Fibroblast of skin of right quadriceps (primary cell): ENCODE measurements at regions not wholly inside any gene's neighbourhood (a gene's known extent, or its start where the extent isn't known, plus 50 kb on each side); places are given as distances from the start of the nearest gene placed in this dataset.

ENCODE experiments used
- DNase-seq: peaks from one replicate; pipeline ENCODE4 v3.0.0-alpha.2; 2013

DNA sequence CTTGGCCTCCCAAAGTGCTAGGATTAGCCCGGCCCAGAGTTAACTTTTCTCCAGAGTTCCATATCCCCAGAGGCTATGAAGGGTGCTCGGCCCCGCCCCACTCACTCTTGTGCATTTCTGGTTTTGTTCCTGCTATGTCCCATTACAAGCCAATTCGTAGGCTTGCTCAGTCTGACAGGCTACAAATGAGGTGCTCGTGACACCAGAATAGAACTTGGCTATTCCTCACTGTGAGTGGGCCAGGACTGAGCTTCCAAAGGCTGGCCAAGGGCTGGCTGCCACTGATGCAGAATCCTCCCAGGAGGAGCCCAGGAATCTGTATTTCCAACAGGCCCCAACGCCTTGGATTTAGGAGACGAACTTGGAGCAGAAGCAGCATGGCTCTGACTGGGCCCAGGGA lies 282.7 kb upstream of the C2CD4B start:
- no peak for DNase-seq

DNA sequence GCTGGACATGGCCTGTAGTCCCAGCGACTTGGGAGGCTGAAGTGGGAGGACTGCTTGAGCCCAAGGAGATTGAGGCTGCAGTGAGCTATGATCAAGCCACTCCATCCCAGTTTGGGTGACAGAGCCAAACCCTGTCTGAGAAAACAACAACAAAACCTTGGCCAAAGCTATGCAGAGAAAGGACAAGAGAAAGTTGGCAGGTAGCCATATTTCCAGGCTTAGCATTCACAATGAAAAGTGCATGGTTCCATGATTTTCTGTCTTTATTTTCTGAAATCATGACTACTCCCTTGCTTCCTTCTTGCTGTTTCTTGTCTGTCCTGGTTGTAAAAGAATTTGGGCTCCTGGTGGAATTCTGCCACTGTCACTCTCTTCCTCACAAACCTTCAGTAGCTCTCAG lies 284.6 kb upstream of the C2CD4B start:
- no peak for DNase-seq

DNA sequence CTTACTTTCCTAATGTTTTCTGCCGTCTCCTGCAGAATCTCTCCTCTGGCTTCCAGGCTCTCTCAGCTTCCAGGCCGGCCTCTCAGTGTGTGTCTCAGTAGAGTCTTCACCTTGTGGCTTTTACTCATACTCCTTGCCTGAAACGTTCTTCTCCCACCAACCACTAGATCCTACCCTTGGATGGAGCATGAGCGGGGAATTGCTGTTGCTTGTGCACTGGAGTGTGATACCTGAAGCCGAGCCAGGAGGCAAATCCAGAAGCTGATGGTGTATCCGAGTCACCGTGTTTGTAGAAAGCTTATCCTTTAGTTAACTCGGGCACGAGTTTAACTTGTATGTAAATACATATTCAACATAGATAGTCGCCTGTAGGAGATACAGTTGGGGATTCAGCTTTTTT lies 285.0 kb upstream of the C2CD4B start:
- DNase-seq, result no peak

DNA sequence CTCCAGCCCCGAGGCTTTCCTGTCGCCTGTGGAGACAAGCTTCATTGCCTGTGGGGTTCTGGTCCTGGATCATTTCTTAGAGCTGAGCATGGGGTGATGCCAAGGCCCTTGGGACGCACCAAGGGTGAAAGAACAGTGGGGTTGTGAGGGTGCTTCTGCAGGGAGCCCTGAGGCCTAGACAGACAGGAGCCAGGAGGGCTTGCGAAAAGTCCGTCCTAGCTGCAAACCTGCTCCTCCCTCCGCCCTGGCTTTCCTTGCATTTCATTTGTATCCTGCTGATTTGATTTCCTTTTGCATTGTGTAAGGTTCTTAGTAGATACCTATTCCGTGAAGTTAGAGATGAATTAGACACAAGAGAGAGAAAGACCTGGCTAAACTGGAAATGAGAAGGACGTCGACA lies 286.9 kb upstream of the C2CD4B start:
- no peak for DNase-seq

DNA sequence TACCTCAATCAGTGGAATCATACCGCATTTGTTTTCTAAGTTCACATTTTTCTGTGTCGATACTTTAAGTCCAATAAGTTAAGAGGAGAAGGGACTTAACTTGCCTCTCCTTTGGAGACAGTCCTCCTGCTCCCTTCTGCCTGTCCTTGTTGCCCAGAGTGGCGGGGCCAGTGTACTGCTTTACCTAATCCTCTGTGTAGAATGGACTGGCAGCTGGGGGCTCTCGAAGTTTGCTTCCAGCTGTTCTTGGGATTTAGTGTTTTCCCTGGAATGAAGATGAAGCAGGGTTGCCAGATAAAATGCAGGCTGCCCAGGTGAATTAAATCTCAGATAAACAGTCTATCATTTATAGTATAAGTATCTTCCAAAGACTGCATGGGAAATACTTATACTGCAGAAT lies 287.6 kb upstream of the C2CD4B start:
- no peak for DNase-seq

DNA sequence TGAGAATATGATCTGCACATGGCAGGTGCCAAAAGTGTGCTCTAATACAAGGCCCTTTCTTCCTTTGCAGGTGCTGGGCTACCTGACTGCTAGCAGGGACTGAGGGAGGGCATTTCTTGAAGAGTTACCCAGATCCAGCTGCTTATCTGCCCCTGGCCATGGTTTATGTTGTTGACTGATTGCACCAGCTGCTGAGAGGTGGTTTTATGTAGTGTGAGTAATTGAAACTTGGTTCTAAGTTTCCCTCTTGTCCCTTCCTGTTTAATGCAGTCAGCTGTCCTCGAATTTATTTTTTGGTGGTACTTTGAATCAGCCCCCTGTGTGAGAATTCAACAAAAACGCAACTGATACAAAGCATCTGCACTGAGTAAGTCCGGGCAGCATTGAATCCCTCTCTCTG lies 288.3 kb upstream of the C2CD4B start:
- no peak for DNase-seq

DNA sequence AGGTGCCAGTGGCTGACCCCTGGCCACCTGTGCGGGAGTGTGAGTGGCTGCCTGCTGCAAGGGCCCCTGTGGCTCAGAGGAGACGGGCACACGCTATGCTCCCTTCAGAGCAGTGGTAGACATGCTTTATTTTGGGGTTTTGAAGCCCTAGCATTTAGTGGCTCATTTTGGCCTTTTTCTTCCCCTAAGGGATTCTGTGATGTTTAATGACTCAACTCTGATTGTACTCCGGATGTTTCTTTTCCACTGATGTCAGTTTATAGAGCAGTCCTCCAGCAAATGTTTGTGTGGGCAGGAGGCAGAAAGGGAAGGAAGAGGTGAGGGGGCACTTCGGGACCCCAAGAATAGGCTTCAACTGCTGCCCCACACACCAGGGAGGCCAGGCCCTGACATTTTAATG lies 288.9 kb upstream of the C2CD4B start:
- peak; percentile 71 for DNase-seq

DNA sequence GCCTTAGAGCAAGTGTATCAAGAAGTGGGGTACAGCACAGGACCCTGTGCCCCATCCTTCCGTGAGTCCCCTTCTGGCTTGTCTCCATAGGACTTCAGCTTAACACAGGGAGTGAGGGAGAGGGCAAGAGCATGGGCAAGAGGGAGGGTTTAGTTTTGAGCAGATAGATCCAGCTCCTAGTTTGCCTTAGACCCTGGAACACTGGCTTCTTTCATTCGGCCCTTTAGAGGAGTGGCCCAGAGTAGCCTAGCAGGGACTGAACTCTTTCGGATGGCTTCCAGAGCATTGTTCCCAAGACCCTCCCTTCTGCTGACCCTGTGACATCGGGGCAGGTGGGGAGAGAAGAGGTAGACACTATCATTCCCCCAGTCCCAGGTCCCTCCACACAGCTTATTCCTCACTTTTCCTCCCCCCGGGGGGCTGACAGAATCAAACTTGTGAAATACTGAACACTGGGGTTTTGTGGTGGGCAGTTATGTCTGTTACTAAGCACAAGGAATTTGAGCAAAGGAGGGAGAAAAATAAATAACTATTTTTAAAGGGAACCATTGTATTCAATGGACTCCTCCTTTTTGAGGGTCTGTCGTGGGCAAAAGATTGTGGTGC lies 289.6 kb upstream of the C2CD4B start:
- peak; percentile 70 for DNase-seq

DNA sequence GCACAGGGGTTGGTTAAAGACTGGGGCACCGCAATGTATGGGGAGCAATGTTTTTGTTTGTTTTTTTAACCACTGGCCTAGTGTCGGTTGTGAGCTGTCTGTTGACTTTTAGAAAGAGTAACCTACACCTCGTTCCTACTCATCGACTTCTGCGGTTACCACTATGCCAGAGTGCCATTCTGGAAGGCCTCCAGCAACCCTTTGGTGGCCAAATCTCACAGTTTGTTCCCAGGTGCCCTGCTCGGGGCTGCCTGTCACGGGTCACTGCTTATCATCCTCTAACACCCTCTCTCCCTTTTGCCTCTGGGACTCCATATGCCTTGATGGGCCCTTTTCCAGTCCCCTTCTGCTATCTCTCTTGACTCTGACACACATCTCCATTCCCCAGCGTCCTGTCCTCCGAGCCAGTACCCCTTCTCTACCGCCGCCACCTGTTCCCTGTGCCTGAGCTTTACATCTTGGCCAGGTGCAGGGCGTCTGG lies 290.4 kb upstream of the C2CD4B start:
- no peak for DNase-seq

DNA sequence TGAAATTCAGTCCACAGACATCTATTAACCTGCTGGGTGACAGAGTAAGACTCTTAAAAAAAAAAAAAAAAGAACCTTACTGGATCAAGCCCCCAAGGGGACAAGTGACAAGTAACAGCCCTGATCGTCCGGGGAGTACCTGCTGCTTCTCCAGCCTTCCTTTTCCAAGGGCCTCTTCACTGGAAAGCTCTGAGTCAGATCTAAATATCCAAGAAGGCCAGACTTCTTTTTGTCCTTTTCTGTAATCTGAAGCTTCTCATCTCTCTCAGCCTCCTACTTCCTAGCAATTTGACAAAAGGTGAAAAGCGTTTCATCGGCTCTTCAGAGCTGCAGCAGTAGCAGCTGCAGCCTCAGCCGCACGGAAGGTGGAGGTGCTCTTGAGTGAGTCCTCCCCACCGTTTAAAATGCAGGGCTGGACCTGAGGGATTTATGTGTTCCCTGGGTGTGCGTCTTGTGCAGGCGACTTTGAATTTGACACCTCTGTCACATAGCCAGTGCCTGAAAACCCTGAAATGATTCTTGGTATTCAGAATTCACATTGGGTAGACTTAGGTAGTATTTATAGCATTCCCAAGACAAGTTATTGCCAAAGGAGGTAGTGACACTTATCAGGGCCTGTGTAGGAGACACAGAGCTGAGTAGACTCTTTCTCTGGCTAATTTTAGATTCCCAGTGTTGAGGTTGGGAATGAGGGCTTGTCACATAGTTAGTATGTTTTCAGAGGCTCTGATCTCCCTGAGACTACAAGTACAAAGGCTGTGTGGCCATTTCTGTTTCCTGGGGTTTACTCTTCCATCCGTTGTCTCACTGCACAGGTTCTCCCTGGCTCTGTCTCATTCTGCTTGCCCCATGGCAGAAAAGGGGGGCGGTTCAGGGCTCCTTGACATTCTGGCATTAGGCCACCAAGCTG lies 291.2 kb upstream of the C2CD4B start:
- DNase-seq, result peak; percentile 52

DNA sequence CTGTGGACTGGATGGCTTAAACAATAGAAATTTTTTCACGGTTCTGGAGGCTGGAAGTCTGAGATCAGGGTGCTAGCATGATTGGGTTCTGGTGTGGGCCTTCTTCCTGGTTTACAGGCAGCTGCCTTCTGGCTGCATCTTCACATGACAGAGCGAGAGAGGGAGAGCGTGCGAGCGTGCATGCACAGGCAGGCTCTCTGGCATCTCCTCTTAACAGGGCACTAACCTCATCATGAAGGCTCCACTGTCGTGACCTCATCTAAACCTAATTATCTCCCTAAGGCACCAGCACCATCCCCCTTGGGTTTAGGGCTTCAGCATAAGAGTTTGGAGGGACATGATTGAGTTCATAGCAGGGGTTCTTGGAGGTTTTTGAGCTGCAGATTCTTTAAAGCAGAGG lies 292.0 kb upstream of the C2CD4B start:
- no peak for DNase-seq

DNA sequence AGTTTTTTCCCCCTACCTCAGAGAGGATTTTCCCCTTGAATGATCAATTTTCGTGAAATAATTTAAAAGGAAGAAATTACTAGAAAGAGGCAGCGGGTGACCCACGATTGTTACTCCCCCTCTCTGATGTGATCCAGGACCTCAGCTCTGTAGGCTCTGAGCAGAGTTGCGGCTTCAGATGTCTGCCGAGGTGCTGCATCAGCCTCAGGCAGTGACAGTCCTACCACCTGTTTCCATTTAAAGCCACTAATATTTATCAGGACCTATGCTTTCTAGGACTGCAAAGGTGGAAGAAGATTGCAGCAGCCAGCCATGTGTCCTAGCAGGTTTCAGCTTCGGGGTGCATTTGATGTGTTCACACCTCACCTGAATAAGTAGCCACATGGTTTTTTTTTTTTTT lies 294.8 kb upstream of the C2CD4B start:
- no peak for DNase-seq

DNA sequence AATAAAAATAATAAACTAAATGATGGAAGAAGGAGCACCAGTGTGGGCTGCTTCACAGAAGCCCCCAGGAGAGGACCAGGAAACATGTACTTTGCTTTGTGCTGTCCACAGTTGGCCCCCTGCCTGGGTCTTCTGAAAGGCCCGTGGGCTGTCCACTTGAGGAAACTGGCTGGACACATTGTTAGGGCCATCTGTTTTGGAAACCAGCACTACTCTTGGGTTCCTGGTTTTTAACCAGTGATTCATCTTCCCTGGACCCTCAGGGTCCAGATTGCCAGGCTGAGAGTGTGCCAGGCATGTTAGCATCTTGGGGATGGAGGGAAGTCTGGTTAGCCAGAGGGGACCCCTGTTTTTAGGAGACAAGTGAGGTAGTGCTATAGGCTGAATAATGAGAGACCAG lies 297.2 kb upstream of the C2CD4B start:
- DNase-seq, result no peak

DNA sequence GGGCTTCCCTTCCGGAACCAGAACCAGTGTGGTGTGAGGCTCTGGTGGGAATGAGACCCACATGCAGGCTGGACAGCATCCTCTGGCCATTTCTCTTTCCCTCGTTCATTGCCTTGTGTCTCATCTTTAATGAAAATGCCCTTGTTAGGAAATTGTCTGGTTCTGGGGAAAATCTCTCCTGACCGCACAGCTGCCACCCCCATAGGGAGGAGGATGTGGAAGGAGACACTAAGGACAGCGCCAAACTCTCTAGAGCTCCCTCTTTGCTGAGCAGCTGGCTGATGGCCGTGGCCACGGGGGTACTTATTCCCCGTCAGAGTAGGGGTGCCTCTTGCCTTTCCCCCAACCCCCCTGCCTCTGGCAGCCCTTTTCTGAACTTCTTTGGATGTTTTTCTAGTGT lies 297.6 kb upstream of the C2CD4B start:
- no peak for DNase-seq

DNA sequence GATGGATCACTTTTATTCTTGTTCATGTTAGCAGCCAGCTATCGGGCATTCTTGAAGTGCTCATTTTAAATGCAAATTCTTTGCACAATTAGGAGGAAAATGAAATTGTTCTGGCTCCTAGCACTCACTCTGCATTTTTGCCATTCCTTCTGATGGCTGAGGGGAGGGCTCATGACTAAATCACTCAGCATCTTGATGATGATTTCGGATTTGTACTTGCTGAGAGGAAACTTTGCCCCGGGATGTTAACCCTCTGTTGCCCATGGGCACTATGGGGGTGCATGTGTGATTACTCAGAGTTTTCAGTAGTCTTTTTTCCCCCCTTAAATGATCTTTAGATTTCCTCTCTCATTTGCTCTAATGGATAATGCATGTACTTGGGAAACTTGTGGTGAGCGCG lies 299.6 kb upstream of the C2CD4B start:
- peak; percentile 93 for DNase-seq

DNA sequence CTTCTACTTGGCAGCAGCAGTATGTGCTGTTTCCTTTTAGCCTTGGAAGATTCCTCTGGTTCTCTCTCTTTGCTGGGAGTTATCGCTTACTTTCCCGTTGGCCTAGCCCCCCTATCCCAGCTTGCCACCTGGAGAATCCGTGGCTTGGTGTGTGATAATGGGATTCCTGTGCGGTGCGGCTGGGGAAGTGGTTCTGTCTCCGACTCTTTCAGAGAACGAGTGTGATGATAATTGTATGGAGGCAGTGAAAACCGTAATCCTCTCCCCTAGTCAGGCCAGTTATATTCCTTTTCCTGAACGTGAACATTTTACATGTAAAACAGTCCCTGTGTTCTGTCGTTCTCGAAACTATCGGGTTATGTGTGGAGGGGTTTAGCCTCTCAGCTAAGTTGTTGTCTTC lies 300.1 kb upstream of the C2CD4B start:
- DNase-seq, result no peak

DNA sequence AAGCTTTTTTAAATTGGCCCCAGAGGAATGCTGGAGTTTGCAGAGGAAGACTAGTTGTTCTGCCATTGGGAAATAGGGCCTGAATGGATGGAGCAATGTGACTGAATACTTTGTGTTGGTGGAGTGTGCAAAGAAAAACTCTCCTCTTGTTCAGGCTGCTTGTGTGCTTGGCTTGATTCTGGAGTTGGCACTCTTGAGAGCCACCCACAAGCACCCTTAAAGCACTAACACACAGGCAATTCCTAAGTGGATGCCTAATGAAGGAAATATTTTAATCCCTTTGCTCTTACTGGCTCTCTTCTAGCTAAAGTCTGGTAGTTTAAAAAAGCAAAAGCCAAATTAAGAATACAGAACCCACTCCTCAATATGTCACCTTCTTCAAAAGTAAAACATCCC lies 304.4 kb upstream of the C2CD4B start:
- peak; percentile 63 for DNase-seq

DNA sequence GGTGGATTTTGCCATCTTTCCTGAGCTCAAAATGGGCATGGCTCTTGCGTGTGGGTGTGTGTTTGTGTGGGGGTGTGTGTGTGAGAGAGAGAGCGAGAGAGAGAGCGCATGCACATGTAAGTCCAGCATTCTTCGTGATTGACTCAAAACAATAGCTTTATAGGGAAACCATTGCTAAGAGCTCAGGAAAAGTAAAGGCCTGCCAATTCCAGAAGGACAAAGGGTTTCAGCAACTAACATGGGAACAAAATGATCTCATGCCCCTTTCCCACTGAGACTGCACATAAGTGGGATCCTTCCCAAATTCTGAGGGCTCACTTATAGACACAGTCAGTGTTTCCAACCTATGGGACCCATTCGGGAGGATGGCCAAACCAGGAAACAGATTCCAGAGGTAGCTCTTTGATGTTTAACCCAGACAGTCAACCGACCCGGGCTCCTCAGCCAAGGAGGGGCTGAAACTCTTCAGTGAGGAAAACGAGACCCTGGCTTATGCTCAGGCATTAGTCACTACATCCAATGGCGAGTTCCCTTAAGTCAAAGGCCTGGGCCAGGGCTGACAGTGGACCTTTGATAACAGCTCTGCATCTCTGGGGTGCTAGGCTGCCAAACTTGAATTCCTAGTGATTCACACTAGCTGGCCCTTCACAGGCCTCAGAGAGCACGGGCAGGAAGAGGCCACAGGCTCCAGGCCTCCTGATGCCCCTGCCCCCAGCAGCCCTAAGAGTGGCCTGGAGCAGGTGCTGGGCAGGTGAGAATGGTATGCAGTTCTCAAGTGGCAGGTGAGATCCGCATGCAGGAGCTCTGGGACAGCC lies 305.0 kb upstream of the C2CD4B start:
- DNase-seq, result peak; percentile 91

DNA sequence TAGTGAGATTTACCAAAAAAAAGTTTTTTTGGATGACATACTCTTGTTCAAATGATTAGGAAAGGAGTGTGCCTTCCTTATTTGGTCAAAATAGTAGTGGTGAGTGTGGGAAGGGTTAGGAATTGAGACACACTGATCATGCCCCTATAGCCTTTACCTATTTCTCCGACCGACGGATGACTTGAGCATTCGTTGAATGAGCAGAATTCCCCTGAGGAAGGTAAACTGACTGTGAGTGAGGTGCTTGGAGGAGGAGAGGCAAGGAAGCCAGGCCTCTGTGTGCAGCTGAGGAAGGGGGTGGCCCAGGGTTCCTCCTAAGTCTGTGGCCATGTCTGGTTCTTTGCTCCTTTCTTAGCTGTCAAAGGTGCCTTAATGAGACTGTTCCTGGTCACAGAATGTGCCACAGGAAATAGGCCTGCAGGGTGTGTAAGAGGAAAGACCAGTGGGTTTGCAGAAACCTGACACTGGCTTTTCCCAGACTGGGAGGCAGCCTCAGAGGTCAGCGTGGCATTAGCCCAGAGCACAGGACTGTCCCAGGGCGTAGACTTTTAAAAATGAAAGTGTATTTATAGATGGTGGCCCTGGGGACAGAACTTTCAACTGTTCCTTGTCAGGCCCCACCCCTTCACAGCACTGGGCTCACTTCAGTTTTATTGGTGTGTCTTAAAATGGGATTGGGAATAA lies 307.7 kb upstream of the C2CD4B start:
- DNase-seq, result no peak

DNA sequence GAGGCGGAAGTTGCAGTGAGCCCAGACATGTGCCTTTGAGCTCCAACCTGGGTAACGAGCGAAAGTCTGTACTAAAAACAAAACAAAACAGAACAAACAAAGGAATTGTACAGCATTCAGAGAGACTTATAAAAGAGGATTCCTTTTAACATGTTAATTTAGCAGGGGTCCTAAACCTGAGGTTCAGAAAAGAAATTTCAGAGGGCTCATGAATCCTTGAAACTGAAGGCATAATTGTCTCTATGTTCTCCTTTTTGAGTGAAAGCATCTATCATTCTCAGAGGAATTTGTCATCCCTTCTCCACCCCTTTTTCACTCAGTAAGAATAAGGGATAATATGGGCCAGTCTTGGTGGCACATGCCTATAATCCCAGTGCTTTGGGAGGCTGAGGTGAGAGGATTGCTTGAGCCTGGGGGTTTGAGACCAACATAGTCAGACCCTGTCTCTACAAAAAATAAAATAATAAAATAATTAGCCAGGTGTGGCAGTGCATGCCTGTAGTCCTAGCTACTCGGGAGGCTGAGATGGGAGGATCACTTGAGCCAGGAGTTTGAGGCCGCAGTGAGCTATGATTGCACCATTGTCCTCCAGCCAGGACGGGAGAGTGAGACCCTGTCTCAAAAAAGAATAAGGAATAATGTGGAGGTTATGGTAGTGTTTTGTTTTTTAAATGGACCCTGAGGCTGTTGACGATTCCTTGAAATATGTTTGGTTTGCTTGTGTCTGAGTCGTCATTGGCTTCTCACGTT lies 309.1 kb upstream of the C2CD4B start:
- no peak for DNase-seq

DNA sequence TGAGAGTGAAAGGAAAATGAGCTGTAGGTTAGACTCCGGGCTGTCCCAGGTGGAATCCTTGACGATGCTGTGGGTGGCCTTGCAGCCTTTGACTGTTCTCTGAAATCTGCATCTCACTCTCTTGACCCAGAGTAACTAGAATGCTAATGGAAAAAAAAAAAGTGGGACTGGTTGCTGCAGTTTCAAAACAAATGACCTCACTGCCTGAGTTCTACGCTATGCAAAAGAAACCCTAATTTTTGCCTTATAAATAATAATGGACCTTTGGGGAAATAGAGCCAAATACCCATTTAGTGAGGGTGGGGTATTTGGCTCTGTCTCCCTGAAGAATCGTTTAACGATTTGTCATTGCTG lies 309.7 kb upstream of the C2CD4B start:
- no peak for DNase-seq

DNA sequence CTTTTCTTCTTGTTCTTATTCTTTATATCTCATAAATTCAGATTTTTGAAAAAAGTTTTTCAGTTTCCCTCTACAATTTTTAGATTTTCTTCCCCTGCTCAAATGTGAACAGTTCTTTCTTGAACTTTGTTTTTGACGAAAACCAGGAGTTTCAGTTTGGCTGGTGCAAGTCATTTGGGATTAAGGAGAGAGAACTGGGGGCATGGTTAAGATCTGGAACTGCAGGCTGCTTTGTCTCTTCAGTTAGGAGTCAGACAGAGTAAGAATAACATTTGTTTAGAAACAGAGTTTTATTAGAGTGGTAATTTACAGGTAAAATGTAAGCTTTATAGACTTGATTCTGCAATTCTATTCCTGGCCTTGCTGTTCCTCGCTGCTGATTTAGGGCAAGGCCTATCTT lies 310.5 kb upstream of the C2CD4B start:
- DNase-seq, result no peak
